Mesenteric fat pad (tissue), 1 donor: ENCODE measurements at regions not wholly inside any gene's neighbourhood (a gene's known extent, or its start where the extent isn't known, plus 50 kb on each side); places are given as distances from the start of the nearest gene placed in this dataset.

Experiments used
- DNase-seq: peaks from one replicate; pipeline ENCODE4 v3.0.0-alpha.2; 2020; ENCODE audit warnings: low spot score
- donor health status: DM: yes; HTN: yes; CAD: no.

- no peak for DNase-seq
These were observed 138.8 kb downstream of the TUSC7 start for GRCh38 chr3:116848248-116848829.

DNA sequence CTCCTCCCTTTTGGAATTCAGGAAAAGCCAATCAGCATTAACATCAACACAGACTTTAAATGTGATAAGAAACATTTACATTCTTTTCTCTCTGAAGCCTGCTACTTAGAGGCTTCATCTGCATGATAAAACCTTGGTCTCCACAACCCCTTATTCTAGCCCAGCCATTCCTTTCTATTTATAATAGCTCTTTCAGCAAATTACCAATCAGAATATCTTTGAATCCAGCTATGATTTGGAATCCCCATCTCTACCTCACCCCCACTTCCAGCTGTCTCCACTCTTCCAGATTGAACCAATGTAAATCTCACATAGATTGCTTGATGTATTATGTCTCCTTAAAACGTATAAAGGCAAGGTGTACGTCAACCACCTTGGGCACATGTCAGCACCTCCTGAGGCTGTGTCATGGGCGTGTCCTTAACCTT, 139.7 kb downstream of the TUSC7 start:
- no peak for DNase-seq

DNA sequence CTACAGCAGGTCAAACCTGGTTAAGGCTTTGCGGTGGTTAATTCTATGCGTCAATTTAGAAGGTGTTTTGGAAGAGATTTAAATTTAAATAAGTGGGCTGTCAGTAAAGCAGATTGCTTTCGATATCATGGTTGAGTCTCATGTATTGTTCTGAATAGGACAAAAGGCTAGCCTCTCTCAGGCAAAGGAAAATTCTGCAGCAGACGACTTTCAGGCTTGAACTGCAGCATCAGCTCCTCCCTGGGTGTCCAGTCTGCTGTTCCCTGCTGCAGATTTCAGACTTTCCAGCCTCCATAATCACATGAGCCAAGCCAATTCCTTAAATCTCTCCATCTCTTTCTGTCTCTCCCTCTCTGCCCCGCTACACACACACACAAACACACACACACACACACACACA, 143.2 kb downstream of the TUSC7 start:
- DNase-seq = no peak

GRCh38 chr3:116863270-116863770, 153.7 kb downstream of the TUSC7 start:
- no peak for DNase-seq

GRCh38 chr3:116863822-116864589, 154.4 kb downstream of the TUSC7 start:
- DNase-seq = no peak

DNA sequence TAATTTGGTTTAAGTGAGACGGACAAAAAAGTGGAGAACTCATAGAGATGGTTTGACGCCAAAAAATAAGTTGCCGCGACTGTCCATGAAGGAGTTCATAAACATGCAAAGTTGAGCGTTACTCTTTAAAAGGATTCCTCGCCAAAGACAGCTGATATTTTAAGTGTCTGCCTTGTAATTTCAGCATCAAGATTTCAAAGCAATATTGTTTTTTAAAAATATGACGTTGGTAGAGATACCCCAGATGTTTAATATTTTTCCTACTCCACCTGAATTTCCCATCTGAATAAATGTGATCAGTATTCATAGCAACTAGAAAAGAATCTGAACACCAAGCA, 155.0 kb downstream of the TUSC7 start:
- DNase-seq = no peak

DNA sequence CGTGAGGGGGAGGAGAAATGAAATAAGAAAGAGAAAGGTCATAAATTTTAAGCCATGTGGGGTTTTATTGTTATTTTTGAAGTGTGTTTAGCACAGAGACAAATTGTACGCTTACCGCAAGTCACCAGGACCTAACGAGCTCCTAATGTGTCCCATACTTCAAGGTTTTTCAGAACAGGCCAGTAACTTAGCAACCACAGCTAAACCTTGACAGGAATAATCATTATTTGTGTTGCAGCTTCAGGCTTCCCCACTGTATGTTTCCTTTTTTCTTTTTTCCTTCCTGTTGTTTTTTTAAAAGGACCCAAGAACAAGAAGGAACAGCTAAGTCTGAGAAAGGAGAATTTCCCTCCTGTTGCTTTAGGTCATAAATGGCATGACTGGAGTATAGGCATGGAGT, 160.8 kb downstream of the TUSC7 start:
- no peak for DNase-seq

GRCh38 chr3:116871905-116872304, 162.3 kb downstream of the TUSC7 start:
- no peak for DNase-seq

- no peak for DNase-seq
These were observed 163.1 kb downstream of the TUSC7 start for GRCh38 chr3:116872688-116873087.

DNA sequence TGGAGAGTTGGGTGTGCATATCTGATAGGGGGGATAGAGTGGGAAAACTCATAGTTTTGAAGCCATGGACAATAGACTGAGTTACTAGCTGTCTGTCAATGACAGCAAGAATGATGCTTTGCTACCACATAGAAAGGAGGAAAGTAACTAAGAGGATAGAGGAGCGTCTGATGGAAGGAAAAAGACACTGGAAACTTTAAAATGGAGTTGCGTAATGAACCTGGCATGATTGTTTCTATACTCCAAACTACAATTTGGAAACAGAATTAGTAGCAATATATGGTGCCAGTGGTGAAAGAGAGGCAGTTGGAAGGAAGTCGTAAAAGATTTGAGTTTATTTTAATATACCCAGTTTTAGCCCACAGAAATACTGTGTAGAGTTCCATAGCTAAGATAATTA, 163.6 kb downstream of the TUSC7 start:
- no peak for DNase-seq

- DNase-seq = no peak
These were observed 168.4 kb downstream of the TUSC7 start for GRCh38 chr3:116877968-116878367.

DNA sequence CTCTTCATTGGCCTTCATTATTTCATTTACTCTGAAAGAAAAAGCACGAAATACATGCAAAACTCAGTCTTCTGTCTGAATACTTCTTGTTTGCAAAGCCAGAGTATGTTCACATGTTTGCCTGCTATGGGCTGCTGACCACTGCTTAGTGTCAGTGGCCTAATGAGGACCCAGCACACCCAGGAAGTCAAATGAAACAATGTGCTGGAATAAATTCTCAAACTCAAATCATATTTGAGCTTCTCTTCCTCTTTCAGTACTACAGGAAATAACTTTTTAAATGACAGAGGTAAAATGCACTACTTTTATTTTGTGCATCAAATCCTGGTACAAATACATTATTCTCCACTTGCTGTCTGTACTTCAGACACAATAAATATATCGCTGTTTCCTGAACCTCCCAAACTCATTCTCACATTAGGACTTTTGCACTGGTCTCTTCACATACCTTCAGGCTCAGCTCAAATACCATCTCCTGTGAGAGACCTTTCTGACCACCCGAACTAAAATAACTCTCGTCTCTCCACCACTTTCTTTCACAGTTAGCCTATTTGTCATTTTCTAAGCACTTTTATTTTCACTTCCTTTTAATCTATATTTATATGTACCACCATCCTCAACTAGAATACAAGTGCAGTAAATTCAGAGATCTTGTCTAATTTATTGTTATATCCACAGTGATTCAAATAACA, 176.8 kb downstream of the TUSC7 start:
- no peak for DNase-seq

GRCh38 chr3:116896116-116896515, 186.5 kb downstream of the TUSC7 start:
- no peak for DNase-seq

- no peak for DNase-seq
These were observed 187.8 kb downstream of the TUSC7 start for GRCh38 chr3:116897382-116897781.

- DNase-seq = no peak
These were observed 189.7 kb downstream of the TUSC7 start for GRCh38 chr3:116899253-116899652.

- no peak for DNase-seq
These were observed 195.8 kb downstream of the TUSC7 start for GRCh38 chr3:116905334-116905733.

- DNase-seq = no peak
These were observed 196.2 kb downstream of the TUSC7 start for GRCh38 chr3:116905794-116906193.

DNA sequence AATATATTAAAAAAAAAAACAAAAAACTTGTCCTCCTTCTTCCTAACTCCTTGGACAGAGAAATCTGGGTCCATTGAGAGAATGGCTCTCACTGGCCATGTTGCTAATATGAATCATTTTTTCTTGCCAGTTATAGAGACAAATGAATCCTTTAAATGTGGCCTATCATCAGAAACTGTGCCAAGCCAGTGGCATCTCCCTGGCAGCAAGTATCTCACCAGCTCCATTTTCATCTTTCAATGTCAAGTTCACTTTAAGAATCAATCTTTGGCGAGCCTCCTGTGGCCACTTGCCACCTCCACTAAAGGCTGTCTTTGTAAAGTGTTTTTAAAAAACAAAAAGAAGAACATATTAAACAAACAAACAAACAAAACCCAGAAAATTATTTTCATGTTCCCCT, 202.5 kb downstream of the TUSC7 start:
- no peak for DNase-seq

DNA sequence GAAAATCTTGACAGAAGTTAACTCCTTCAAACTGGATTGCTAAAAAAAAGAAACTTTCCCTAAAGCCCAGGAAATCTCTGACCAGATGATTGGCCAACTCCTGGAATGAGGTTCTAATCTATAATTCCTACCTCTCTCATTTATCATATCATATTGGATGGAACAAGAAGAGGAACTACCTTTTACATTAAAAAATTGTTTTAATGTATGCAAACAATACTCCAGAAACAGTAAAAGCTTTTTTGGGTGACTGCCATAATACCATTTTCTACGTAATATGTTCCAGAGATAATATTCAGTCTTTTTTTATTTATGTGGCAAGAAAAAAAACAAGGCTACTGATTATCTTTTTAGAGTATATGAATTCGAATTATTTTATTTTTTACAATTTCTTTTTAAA, 204.4 kb downstream of the TUSC7 start:
- no peak for DNase-seq

- DNase-seq = no peak
These were observed 207.3 kb downstream of the TUSC7 start for GRCh38 chr3:116916836-116917235.

DNA sequence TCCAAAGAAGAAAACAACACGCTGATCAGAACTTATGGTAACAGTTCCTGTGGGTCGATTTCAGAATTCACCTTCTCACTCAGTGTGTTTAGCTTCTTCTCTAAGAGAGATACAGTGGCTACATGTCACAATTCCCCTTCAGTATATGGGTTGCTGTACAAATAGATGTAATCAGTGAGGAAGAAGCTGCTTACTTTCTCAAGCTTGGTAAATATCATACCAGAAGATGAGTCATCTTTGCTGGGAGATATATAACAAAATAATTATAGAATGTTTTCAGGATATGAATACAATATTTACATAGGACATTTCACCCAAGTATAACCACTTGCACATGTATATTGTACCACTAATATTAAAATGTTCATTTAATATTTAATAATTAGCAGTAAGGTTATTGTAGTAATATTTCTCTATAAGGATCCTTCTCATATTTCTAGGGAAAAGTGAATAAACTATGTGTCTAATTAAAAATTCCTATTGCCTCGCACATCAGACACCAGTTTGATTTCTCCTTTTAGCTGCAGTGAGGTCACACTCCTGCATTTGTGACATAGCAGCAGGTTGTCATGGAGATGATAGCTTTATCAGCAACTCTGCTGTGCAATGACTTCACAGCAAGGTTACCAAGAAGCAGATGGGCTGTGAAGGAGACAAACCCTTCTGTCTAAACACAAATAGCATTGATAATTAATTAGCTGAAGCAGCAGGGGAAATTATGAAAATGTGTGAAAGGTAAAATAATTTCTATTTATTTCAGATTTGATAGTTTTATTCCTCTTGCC, 211.4 kb downstream of the TUSC7 start:
- no peak for DNase-seq

GRCh38 chr3:116927918-116928317, 218.3 kb downstream of the TUSC7 start:
- DNase-seq = no peak
